ENCODE measurements at regions not wholly inside any gene's neighbourhood (a gene's known extent, or its start where the extent isn't known, plus 50 kb on each side); places are given as distances from the start of the nearest gene placed in this dataset.

GRCh38 chr13:34246511-34246910 is 428.6 kb downstream of the RFC3 start:
- no peak for DNase-seq (ENCODE audit: low read depth in 2 of 2)

- no peak for DNase-seq (ENCODE audit: low read depth in 2 of 2)
Measured at GRCh38 chr13:34247596-34247995, 429.6 kb downstream of the RFC3 start.

- DNase-seq (ENCODE audit: low read depth in 2 of 2), result no peak
Measured at GRCh38 chr13:34249546-34250039, 431.6 kb downstream of the RFC3 start.

- no peak for DNase-seq (ENCODE audit: low read depth in 2 of 2)
Measured at GRCh38 chr13:34250151-34250670, 432.3 kb downstream of the RFC3 start.

- no peak for DNase-seq (ENCODE audit: low read depth in 2 of 2)
Measured at GRCh38 chr13:34254366-34254765, 436.4 kb downstream of the RFC3 start.

GRCh38 chr13:34255711-34256110 is 437.8 kb downstream of the RFC3 start:
- DNase-seq (ENCODE audit: low read depth in 2 of 2), result no peak

GRCh38 chr13:34256236-34256635 is 438.3 kb downstream of the RFC3 start:
- no peak for DNase-seq (ENCODE audit: low read depth in 2 of 2)

- DNase-seq (ENCODE audit: low read depth in 2 of 2), result no peak
Measured at GRCh38 chr13:34257966-34258365, 440.0 kb downstream of the RFC3 start.

- DNase-seq (ENCODE audit: low read depth in 2 of 2), result no peak
Measured at GRCh38 chr13:34258646-34259386, 440.9 kb downstream of the RFC3 start.

GRCh38 chr13:34263681-34264080 is 445.7 kb downstream of the RFC3 start:
- DNase-seq (ENCODE audit: low read depth in 2 of 2), result no peak

GRCh38 chr13:34265046-34265679 is 447.2 kb downstream of the RFC3 start:
- no peak for DNase-seq (ENCODE audit: low read depth in 2 of 2)

- no peak for DNase-seq (ENCODE audit: low read depth in 2 of 2)
Measured at GRCh38 chr13:34276764-34277163, 458.8 kb downstream of the RFC3 start.

- DNase-seq (ENCODE audit: low read depth in 2 of 2), result no peak
Measured at GRCh38 chr13:34277936-34278335, 460.0 kb downstream of the RFC3 start.

- DNase-seq (ENCODE audit: low read depth in 2 of 2), result no peak
Measured at GRCh38 chr13:34278780-34279179, 460.8 kb downstream of the RFC3 start.

- DNase-seq (ENCODE audit: low read depth in 2 of 2), result no peak
Measured at GRCh38 chr13:34290661-34291060, 472.7 kb downstream of the RFC3 start.

GRCh38 chr13:34294483-34295129 is 476.7 kb downstream of the RFC3 start:
- DNase-seq (ENCODE audit: low read depth in 2 of 2), result no peak

GRCh38 chr13:34300559-34300958 is 482.6 kb downstream of the RFC3 start:
- no peak for DNase-seq (ENCODE audit: low read depth in 2 of 2)

GRCh38 chr13:34302596-34302995 is 484.6 kb downstream of the RFC3 start:
- no peak for DNase-seq (ENCODE audit: low read depth in 2 of 2)

GRCh38 chr13:34303346-34303745 is 485.4 kb downstream of the RFC3 start:
- DNase-seq (ENCODE audit: low read depth in 2 of 2), result no peak

GRCh38 chr13:34307607-34308006 is 489.7 kb downstream of the RFC3 start:
- DNase-seq (ENCODE audit: low read depth in 2 of 2), result no peak

- no peak for DNase-seq (ENCODE audit: low read depth in 2 of 2)
Measured at GRCh38 chr13:34308725-34309124, 490.8 kb downstream of the RFC3 start.

- no peak for DNase-seq (ENCODE audit: low read depth in 2 of 2)
Measured at GRCh38 chr13:34310539-34310938, 492.6 kb downstream of the RFC3 start.

- no peak for DNase-seq (ENCODE audit: low read depth in 2 of 2)
Measured at GRCh38 chr13:34311251-34311650, 493.3 kb downstream of the RFC3 start.

Measured in stimulated activated CD8-positive, alpha-beta memory T cell treated with anti-CD3 and anti-CD28 coated beads, Interleukin-7, amount 100 ng/mL, for 4 hours (primary cell).